H1 (cell line): ENCODE measurements at regions not wholly inside any gene's neighbourhood (a gene's known extent, or its start where the extent isn't known, plus 50 kb on each side); places are given as distances from the start of the nearest gene placed in this dataset.

Experiments
- ATF2 ChIP-seq: IDR thresholded peaks from 2 replicates; pipeline ENCODE4 v1.6.1; 2012; ENCODE audit warnings: low read length, inconsistent platforms
- CTCF ChIP-seq, 3 experiments: IDR thresholded peaks; 1 replicate in 2 of 3; 2 replicates in 1 of 3; pipeline versions ENCODE4 v1.5.1 to v1.6.1; 2011; ENCODE audit warnings: low read length in 3 of 3, mild to moderate bottlenecking in 3 of 3, inconsistent platforms in 2 of 3, low read depth in 1 of 3, moderate library complexity in 1 of 3; ENCODE audit not compliant: insufficient read depth in 1 of 3; ENCODE audit errors: control extremely low read depth in 1 of 3
- EP300 ChIP-seq, 2 experiments: IDR thresholded peaks; 1 replicate in 1 of 2; 2 replicates in 1 of 2; pipeline ENCODE4 v1.6.1; 2011 to 2012; ENCODE audit warnings: low read depth in 2 of 2, low read length in 2 of 2, mild to moderate bottlenecking in 2 of 2, borderline replicate concordance in 1 of 2, inconsistent platforms in 1 of 2, moderate library complexity in 1 of 2
- FOSL1 ChIP-seq: IDR thresholded peaks from 2 replicates; pipeline ENCODE4 v1.6.1; 2011; ENCODE audit warnings: mild to moderate bottlenecking, low read depth, low read length, moderate library complexity; ENCODE audit not compliant: insufficient read depth
- MAX ChIP-seq: IDR thresholded peaks from 2 replicates; pipeline ENCODE4 v1.6.1; 2012; ENCODE audit warnings: inconsistent platforms
- NANOG ChIP-seq: IDR thresholded peaks from 2 replicates; pipeline ENCODE4 v1.6.1; 2011; ENCODE audit warnings: low read length, low read depth, mild to moderate bottlenecking, inconsistent platforms; ENCODE audit not compliant: insufficient read depth, poor library complexity, severe bottlenecking
- POLR2A ChIP-seq, 2 experiments: IDR thresholded peaks; 1 replicate in 1 of 2; 2 replicates in 1 of 2; pipeline ENCODE4 v1.6.1; 2011; ENCODE audit warnings: low read depth in 2 of 2, low read length in 2 of 2, mild to moderate bottlenecking in 2 of 2; ENCODE audit errors: control extremely low read depth in 1 of 2
- POLR2AphosphoS5 ChIP-seq: IDR thresholded peaks from 2 replicates; pipeline ENCODE4 v1.6.1; 2011; ENCODE audit warnings: low read depth, low read length
- SP2 ChIP-seq: IDR thresholded peaks from 2 replicates; pipeline ENCODE4 v1.6.1; 2012; ENCODE audit warnings: mild to moderate bottlenecking, low read length, inconsistent platforms
- USF2 ChIP-seq: IDR thresholded peaks from 2 replicates; pipeline ENCODE4 v1.6.1; 2011; ENCODE audit warnings: low read length, improper control_type of control experiment
- ZNF274 ChIP-seq: IDR thresholded peaks from 2 replicates; pipeline ENCODE4 v1.7.0; 2012; ENCODE audit warnings: low read length, borderline replicate concordance; ENCODE audit errors: extremely low read depth

DNA sequence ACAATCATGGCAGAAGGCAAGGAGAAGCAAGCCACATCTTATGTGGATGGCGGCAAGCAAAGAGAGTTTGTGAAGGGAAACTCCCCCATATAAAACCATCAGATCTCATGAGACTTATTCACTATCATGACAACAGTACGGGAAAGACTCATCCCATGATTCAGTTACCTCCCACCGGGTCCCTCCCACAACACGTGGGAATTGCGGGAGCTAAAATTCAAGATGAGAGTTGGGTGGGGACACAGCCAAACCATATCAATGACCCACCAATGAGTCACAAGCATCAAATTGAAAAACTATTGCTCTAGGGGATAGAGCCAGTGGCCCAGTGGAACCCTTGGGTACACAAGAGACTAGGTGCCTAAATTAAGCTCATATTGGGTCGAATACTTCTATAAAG lies 157.4 kb downstream of the FBXO15 start:
- TF ChIP-seq CTCF (IDR thresholded peaks at IDR 0.05; ENCODE audit: control extremely low read depth in 1 of 3, insufficient read depth in 1 of 3, low read depth in 1 of 3, low read length in 3 of 3) = no peak
- TF ChIP-seq NANOG = no peak
- TF ChIP-seq POLR2A (IDR thresholded peaks at IDR 0.05; ENCODE audit: control extremely low read depth in 1 of 2, low read depth in 2 of 2, low read length in 2 of 2) = no peak
- no peak for TF ChIP-seq ATF2
- no peak for TF ChIP-seq POLR2AphosphoS5
- no peak for TF ChIP-seq EP300 (IDR thresholded peaks at IDR 0.05; ENCODE audit: borderline replicate concordance in 1 of 2, low read depth in 2 of 2, low read length in 2 of 2)
- TF ChIP-seq ZNF274 = no peak
- TF ChIP-seq USF2 = no peak
- TF ChIP-seq SP2 = no peak
- no peak for TF ChIP-seq FOSL1
- no peak for TF ChIP-seq MAX
